PC-9 (cell line): ENCODE measurements at regions not wholly inside any gene's neighbourhood (a gene's known extent, or its start where the extent isn't known, plus 50 kb on each side); places are given as distances from the start of the nearest gene placed in this dataset.

ENCODE experiments used
- EZH2 ChIP-seq: fragments of 200-600 bp; sonication (generic); IDR thresholded peaks from 2 replicates; pipeline ENCODE4 v1.8.0; 2017; ENCODE audit warnings: antibody characterized with exemption, low read depth
- TF ChIP-seq, protein P1 (sequence below): fragments of 200-600 bp; sonication (generic); conservative IDR thresholded peaks from 2 replicates; pipeline ENCODE4 v1.6.1; 2017; ENCODE audit warnings: mixed run types, antibody characterized with exemption, mild to moderate bottlenecking, moderate library complexity

DNA sequence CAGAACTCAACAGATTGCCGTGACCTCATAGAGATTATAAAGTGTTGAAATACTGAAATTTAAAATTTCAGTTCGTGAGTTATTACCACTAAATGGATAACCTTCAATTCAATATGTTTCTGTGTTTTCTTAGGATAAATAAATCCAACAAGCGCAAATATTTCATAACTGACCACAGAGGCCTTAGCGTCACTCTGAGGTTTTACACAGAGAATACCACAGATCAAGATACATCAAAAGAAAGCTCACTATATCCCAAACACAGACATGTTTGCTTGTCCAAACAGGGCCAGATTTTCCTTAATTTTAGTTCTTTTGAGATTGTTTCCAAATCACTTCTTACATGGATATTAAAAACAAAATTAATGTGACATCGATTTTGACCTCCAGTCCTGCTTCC lies 235.8 kb downstream of the EFNB2 start:
- TF ChIP-seq, protein P1, sequence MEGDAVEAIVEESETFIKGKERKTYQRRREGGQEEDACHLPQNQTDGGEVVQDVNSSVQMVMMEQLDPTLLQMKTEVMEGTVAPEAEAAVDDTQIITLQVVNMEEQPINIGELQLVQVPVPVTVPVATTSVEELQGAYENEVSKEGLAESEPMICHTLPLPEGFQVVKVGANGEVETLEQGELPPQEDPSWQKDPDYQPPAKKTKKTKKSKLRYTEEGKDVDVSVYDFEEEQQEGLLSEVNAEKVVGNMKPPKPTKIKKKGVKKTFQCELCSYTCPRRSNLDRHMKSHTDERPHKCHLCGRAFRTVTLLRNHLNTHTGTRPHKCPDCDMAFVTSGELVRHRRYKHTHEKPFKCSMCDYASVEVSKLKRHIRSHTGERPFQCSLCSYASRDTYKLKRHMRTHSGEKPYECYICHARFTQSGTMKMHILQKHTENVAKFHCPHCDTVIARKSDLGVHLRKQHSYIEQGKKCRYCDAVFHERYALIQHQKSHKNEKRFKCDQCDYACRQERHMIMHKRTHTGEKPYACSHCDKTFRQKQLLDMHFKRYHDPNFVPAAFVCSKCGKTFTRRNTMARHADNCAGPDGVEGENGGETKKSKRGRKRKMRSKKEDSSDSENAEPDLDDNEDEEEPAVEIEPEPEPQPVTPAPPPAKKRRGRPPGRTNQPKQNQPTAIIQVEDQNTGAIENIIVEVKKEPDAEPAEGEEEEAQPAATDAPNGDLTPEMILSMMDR = no peak
- no peak for TF ChIP-seq EZH2
